ENCODE measurements at regions not wholly inside any gene's neighbourhood (a gene's known extent, or its start where the extent isn't known, plus 50 kb on each side); places are given as distances from the start of the nearest gene placed in this dataset.
"Not testable (repeated sequence)": the region's sequence is repeated elsewhere in the genome, so short reads cannot be mapped to it uniquely, and the experiment has no call there.

DNA sequence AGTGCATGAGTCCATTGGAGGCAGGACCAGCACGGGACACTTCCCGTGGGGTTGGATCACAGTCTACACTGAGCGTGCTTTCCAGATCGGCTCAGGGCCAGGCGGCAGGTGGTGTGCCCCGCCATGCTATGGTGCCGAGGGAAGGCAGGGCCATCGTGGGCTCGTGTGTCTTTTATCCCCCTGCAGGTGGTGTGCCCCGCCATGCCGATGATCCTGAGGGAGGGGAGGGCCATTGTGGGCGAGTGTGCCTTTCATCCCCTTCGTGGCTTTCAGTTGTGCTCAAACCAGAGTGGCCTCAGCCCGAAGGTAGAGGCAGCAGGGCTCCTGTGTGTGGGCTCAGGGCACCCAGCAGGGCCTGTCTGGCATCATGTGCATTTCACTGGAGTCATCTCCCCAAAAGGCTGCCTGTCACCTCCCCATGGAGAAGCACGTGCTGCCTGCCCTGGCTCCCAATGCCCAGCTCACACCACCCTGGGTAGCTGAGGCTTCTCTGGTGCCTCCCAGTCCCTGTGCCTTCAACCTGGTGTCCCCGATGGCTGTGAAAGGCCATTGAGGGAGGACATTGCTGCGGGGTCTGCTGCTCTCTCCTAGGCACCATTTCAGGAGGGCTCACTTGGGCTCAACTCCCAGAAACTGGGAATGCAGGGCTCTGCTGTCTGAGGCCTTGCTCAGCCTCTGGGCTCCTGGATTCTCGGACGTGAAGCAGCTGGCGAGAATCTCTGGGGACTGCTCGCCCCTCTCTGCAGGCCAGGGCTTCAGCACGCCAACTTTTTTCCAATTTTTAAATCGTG, 207.6 kb downstream of the NPIPB11 start:
- DNase-seq (no peak), ATAC-seq (no peak)
- Histone ChIP-seq H3K4me3 (no peak overlapping the region), H3K9me3 (no peaks in the 10 kb centered on the region), H3K4me1 (peaks cover 0 to 6% of the 10 kb centered on the region in 2 donors), H3K36me3 (no peaks in the 10 kb centered on the region), H3K27me3 (no peaks in the 10 kb centered on the region), H3K27ac (peak overlapping the region in 3 of 4 donors; percentile 43 to 61 (median 47))
- intact Hi-C loops (cut with DNase I; ENCODE audit: low total_unique reads), result no loop called here
- in situ Hi-C loops (cut with MboI; ENCODE audit: low sequenced_read_pairs in 4 of 4), result no loop called here
- TF ChIP-seq POLR2A (IDR thresholded peaks at IDR 0.05), result no peak
- TF ChIP-seq, protein P1, sequence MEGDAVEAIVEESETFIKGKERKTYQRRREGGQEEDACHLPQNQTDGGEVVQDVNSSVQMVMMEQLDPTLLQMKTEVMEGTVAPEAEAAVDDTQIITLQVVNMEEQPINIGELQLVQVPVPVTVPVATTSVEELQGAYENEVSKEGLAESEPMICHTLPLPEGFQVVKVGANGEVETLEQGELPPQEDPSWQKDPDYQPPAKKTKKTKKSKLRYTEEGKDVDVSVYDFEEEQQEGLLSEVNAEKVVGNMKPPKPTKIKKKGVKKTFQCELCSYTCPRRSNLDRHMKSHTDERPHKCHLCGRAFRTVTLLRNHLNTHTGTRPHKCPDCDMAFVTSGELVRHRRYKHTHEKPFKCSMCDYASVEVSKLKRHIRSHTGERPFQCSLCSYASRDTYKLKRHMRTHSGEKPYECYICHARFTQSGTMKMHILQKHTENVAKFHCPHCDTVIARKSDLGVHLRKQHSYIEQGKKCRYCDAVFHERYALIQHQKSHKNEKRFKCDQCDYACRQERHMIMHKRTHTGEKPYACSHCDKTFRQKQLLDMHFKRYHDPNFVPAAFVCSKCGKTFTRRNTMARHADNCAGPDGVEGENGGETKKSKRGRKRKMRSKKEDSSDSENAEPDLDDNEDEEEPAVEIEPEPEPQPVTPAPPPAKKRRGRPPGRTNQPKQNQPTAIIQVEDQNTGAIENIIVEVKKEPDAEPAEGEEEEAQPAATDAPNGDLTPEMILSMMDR (IDR thresholded peaks at IDR 0.05 in 4 of 5, conservative IDR thresholded peaks at IDR 0.05 in 1 of 5), result no peak

DNA sequence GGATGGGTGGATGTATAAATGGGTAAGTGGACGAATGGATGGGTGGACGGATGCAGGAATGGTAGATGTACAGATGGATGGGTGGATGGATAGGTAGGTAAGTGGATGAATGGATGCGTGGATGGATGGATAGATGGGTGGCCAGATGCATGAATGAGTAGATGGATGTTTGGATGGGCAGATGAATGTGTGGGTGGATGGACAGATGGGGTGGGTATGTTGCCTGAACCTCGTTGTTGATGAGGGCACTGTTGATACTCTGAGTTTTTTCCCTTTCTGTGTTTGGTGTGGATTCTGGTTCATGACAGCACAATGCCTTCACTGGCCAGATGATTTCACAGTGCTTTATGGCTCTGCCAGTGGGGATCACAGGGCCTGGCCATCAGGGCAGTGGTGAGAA, 208.3 kb downstream of the NPIPB11 start:
- Histone ChIP-seq H3K27me3 (no peaks in the 10 kb centered on the region), H3K4me1 (peaks cover 0 to 6% of the 10 kb centered on the region in 2 donors), H3K9me3 (no peaks in the 10 kb centered on the region), H3K4me3 (no peak overlapping the region), H3K27ac (no peak overlapping the region), H3K36me3 (no peaks in the 10 kb centered on the region)
- DNase-seq, result no peak
- TF ChIP-seq POLR2A (IDR thresholded peaks at IDR 0.05), result no peak
- TF ChIP-seq, protein P1 (IDR thresholded peaks at IDR 0.05 in 4 of 5, conservative IDR thresholded peaks at IDR 0.05 in 1 of 5), result no peak
- in situ Hi-C loops (cut with MboI; ENCODE audit: low sequenced_read_pairs in 4 of 4), result no loop called here
- ATAC-seq, result no peak
- intact Hi-C loops (cut with DNase I; ENCODE audit: low total_unique reads), result no loop called here

DNA sequence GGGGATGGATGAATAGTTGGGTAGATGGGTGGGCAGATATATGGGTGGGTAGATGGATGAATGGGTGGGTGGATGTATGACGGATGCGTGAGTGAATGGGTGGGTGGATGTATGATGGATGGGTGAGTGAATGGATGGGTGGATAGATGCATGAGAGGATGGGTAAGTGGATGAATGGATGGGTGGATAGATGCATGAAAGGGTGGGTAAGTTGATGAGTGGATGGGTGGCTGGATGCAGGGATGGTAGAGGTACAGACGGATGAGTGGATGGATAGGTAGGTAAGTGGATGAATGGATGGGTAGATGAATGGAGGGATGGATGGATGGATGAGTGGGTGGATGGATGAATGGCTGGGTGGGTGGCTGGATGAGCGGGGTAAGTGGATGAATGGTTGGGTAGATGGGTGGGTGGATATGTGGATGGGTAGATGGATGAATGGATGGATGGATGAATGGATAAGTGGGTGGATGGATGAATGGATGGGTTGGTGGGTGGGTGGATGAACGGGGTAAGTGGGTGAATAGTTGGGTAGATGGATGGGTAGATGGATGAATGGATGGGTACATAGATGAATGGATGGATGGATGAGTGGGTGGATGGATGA, 208.9 kb downstream of the NPIPB11 start:
- H3K27me3 ChIP-seq; DNase-seq; H3K27ac ChIP-seq; in situ Hi-C loops (cut with MboI; ENCODE audit: low sequenced_read_pairs in 4 of 4); H3K9me3 ChIP-seq; H3K4me1 ChIP-seq; H3K36me3 ChIP-seq; intact Hi-C loops (cut with DNase I; ENCODE audit: low total_unique reads); H3K4me3 ChIP-seq; ATAC-seq: not testable (repeated sequence)

DNA sequence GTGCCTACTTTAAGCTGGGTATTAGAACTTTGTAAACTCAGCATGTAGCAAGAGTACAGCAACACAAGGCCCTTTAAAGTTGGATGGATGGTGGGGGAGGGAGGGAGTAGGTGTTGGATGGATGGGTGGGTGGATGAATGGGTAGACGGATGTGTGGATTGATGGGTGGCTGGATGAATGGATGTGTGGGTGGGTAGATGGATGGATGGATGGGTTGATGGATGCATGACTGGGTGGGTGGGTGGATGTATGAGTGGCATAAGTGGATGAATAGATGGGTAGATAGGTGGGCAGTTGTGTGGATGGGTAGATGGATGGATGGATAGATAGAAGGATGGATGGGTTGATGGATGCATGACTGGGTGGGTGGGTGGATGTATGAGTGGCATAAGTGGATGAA, 209.8 kb downstream of the NPIPB11 start:
- H3K9me3 ChIP-seq; DNase-seq; H3K27ac ChIP-seq; H3K27me3 ChIP-seq; intact Hi-C loops (cut with DNase I; ENCODE audit: low total_unique reads); H3K4me3 ChIP-seq; ATAC-seq; H3K4me1 ChIP-seq; in situ Hi-C loops (cut with MboI; ENCODE audit: low sequenced_read_pairs in 4 of 4); H3K36me3 ChIP-seq: not testable (repeated sequence)

DNA sequence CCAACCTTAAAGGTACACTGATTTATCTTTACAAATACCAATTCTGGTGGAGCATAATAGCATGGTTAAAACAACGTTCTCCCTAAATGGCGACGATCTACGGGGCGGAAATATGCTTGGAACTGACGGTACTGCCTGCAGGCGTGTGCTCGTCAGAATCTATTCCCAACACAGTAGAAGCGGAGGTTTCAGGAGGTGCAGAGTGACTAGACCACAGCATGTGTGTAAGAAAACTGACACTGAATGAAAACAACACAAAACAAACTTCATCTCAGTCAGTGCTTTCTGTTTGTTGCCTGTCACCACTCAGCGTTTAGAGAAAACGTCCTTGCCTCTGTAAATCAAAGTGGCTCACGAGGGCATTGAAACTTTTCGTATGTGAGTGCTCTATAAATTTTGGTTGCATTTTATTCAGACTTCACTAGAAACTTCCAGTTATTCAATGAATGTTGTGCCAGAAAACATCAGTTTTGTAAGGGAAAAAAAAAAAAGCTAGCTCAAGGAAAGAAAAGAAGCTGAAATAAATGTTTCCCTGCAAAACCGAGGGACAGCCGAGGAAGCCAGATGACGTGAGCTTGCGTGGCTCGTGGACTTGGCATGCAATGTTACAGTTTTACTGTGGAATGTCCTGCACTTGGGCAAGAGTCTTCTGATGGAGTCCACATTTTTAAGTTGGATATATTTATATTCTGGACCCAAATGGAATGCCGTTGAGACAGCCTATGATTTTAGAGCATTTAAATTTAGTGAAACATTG, 210.4 kb downstream of the LAT start:
- DNase-seq; ATAC-seq; intact Hi-C loops (cut with DNase I; ENCODE audit: low total_unique reads); H3K36me3 ChIP-seq; H3K4me1 ChIP-seq; H3K27me3 ChIP-seq; H3K4me3 ChIP-seq; H3K9me3 ChIP-seq; in situ Hi-C loops (cut with MboI; ENCODE audit: low sequenced_read_pairs in 4 of 4): not testable (repeated sequence)
- H3K27ac ChIP-seq, result peak overlapping the region in 1 of 4 donors; percentile 24

DNA sequence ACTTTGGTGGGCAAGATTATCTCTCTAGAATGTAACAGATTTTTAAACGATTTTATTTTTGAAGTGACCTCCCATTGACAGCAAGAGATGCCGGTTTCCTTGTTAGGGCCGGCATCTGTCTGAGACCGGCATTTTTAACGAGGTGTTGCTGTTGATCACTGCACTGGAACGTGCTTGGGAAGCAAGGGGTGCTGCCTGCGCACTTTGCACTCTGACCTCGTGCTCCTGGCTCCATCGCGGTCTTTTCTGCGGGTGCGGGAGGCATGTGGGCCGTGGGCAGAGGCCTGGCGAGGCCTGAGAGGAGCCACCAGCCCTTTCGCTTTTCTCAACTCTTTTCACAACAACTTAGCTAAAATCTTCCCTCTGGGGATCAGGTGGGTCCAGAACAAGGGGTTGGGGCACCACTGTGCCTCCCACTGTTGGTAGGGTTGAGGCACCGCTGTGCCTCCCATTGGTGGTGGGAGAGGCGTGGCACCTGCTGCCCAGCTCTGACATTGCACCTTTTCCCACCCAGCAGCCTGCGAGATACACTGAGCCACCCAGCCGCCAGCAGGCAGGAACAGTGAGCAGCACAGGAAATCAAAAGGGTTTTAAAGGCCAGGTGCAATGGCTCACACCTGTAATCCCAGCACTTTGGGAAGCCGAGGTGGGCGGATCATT, 209.5 kb downstream of the LAT start:
- in situ Hi-C loops (cut with MboI; ENCODE audit: low sequenced_read_pairs in 4 of 4); ATAC-seq; H3K27ac ChIP-seq; H3K4me3 ChIP-seq; DNase-seq; H3K9me3 ChIP-seq; H3K36me3 ChIP-seq; H3K27me3 ChIP-seq; intact Hi-C loops (cut with DNase I; ENCODE audit: low total_unique reads); H3K4me1 ChIP-seq: not testable (repeated sequence)

DNA sequence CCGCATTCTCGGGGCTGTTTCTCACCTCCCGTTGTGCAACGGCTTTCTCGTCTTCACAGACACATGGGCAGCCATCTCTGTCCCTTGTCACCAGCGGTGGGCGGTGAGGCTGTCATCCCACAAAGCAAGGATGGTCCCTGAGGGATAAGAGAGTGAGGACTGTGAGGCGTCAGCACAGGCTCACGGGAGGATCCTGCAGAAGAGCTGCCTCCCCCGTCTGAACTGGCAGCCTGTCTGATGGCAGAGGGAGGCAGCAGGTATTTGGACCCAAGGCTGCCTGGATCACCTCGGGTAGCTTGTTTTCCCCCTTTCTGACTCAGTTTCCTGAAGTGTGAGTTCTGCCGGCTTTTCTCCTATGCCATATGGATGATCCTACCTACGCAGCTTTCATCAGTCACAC, 208.8 kb downstream of the LAT start:
- H3K27me3 ChIP-seq, result not testable (repeated sequence)

DNA sequence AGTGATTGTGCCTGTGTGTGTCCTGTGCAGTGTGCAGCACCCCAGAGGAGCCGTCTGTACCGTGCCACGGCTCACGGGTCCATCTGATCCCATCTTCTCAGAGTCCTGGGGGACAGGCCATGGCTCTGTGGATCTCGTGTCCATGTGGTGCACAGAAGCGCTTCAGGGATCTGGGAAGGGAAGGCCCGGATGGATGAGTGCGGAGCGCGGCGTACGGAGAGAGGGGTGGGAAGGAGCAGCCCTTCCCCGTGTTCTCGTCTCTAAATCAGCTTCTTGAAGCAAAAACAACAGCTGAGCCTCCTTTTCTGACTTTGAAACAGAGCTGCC, 208.4 kb downstream of the LAT start:
- DNase-seq; H3K4me1 ChIP-seq; ATAC-seq; H3K4me3 ChIP-seq; intact Hi-C loops (cut with DNase I; ENCODE audit: low total_unique reads); in situ Hi-C loops (cut with MboI; ENCODE audit: low sequenced_read_pairs in 4 of 4); H3K27me3 ChIP-seq; H3K9me3 ChIP-seq; H3K27ac ChIP-seq; H3K36me3 ChIP-seq: not testable (repeated sequence)

More for the DNA sequence above, 208.8 kb downstream of the LAT start:
- H3K27ac ChIP-seq; DNase-seq; H3K9me3 ChIP-seq; H3K4me1 ChIP-seq; ATAC-seq; H3K4me3 ChIP-seq; H3K36me3 ChIP-seq; intact Hi-C loops (cut with DNase I; ENCODE audit: low total_unique reads); in situ Hi-C loops (cut with MboI; ENCODE audit: low sequenced_read_pairs in 4 of 4): not testable (repeated sequence)

Data from gastrocnemius medialis (tissue), 4 donors.